ENCODE measurements at regions not wholly inside any gene's neighbourhood (a gene's known extent, or its start where the extent isn't known, plus 50 kb on each side); places are given as distances from the start of the nearest gene placed in this dataset.

- TF ChIP-seq, protein P1, sequence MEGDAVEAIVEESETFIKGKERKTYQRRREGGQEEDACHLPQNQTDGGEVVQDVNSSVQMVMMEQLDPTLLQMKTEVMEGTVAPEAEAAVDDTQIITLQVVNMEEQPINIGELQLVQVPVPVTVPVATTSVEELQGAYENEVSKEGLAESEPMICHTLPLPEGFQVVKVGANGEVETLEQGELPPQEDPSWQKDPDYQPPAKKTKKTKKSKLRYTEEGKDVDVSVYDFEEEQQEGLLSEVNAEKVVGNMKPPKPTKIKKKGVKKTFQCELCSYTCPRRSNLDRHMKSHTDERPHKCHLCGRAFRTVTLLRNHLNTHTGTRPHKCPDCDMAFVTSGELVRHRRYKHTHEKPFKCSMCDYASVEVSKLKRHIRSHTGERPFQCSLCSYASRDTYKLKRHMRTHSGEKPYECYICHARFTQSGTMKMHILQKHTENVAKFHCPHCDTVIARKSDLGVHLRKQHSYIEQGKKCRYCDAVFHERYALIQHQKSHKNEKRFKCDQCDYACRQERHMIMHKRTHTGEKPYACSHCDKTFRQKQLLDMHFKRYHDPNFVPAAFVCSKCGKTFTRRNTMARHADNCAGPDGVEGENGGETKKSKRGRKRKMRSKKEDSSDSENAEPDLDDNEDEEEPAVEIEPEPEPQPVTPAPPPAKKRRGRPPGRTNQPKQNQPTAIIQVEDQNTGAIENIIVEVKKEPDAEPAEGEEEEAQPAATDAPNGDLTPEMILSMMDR (IDR thresholded peaks at IDR 0.05) = no peak
Observed at GRCh38 chr12:14256121-14256520, 109.4 kb upstream of the ATF7IP start.

- TF ChIP-seq, protein P1 (IDR thresholded peaks at IDR 0.05) = peak; percentile 87
Observed at GRCh38 chr12:14256555-14257169, 108.8 kb upstream of the ATF7IP start.

DNA sequence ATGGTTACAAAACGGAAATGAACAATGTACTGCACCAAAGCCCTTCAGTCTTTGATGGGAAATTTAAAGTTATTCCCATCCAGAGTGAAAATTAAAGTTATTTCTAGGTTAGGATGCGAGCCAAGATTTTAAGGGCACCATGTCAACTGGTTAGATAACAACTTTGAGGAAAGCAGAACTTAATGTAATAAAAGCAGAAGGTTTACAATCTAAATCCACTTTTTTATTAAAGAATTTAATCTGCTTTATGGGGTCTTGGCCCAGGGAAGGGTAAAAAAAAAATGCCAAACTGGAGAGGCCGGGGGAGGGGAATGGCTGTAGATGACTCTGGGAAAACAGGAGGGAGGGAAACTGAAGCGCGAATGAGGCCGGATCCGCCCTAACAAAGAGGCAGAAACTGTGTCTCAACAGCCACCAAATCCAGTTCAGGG lies 108.2 kb upstream of the ATF7IP start:
- TF ChIP-seq, protein P1 (IDR thresholded peaks at IDR 0.05) = no peak

DNA sequence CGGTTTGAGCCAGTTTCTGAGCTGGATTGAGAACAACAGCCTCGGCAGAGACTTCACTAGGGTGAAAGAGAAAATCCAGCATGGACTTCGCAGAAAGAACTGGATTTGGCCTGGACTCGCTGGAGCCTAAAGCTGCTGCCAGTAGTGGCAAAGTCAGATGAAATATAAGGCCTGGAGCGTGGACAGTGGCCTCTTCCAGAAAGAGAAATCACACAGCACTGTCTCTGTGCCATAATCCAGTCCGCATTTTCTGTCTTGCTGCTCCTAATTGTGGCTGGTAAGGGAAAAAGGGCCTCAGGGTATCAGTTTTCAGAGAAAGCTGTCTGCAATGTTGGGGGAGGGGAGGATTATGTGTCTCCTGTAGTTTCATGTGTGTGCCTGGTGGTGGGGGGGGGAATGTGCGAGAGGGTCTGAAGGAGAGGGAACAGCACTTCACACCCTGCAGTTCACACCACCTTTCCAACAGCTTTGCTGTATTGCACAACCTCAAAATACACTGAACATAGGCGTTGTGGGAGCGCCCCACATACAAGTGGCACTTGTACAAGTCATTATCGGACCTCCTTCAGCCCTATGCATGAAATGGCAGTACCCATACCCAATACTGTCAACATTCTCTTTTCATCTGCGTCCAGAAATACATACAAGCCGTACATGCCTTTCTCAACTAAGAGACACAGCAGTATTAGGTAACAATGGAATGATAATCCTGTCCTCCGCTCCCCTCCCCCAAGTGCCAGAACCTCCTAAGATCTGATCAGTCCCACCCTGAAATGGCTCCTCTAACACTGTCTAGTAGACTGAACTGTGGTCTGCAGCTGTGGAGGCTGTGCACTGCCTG lies 107.5 kb upstream of the ATF7IP start:
- TF ChIP-seq, protein P1 (IDR thresholded peaks at IDR 0.05) = no peak

DNA sequence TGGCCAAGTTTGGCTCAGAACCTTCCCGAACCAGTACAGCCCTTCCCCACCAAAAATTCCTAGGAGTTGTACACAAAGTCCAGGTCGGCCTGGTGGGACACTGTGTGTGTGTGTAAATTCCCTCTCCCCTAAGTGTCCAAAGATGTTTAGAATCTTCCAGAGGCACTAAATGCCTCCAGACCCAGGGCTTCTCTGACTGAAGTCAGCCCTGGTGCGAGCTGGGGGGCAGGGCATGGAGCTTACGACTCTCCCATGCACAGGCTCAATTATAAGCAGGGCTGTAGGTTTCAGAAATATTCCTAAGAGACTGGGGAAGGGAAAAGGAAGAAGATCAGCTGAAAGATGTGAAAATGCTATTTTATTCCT lies 106.9 kb upstream of the ATF7IP start:
- TF ChIP-seq, protein P1 (IDR thresholded peaks at IDR 0.05) = no peak

GRCh38 chr12:14259481-14260010 lies 105.9 kb upstream of the ATF7IP start:
- TF ChIP-seq, protein P1 (IDR thresholded peaks at IDR 0.05) = no peak

- TF ChIP-seq, protein P1 (IDR thresholded peaks at IDR 0.05) = no peak
Observed at GRCh38 chr12:14260011-14260993, 105.2 kb upstream of the ATF7IP start.
